Spleen (tissue), 11 donors: ENCODE measurements at regions not wholly inside any gene's neighbourhood (a gene's known extent, or its start where the extent isn't known, plus 50 kb on each side); places are given as distances from the start of the nearest gene placed in this dataset.

ENCODE experiments used
- DNase-seq: peaks from one replicate; pipeline ENCODE4 v3.0.0-alpha.2; 2020
- H3K27ac ChIP-seq, 8 donors: fragments of 200-600 bp; sonication (generic) in 7 of 8; 1 replicate in 4 of 8; 2 replicates in 4 of 8; pipeline versions ENCODE4 v1.5.0 to v1.8.0; 2016 to 2021; ENCODE audit warnings: inconsistent platforms in 4 of 8, mild to moderate bottlenecking in 4 of 8, moderate library complexity in 1 of 8
- H3K27me3 ChIP-seq, 7 donors: fragments of 200-600 bp; sonication (generic) in 6 of 7; replicated peaks in 1 of 7; 1 replicate in 4 of 7; 2 replicates in 3 of 7; pipeline versions ENCODE4 v1.5.0 to v1.8.0; 2016 to 2021; ENCODE audit warnings: inconsistent platforms in 3 of 7, mild to moderate bottlenecking in 1 of 7
- H3K36me3 ChIP-seq, 6 donors: fragments of 200-600 bp; sonication (generic) in 5 of 6; 1 replicate in 4 of 6; 2 replicates in 2 of 6; pipeline versions ENCODE4 v1.5.0 to v1.8.0; 2016 to 2021; ENCODE audit warnings: inconsistent platforms in 2 of 6
- H3K4me1 ChIP-seq, 6 donors: fragments of 200-600 bp; sonication (generic) in 5 of 6; 1 replicate in 3 of 6; 2 replicates in 3 of 6; pipeline versions ENCODE4 v1.5.0 to v1.8.0; 2016 to 2021; ENCODE audit warnings: inconsistent platforms in 3 of 6
- H3K4me3 ChIP-seq, 8 donors: fragments of 200-600 bp; sonication (generic) in 7 of 8; 1 replicate in 4 of 8; 2 replicates in 4 of 8; pipeline versions ENCODE4 v1.5.0 to v1.8.0; 2016 to 2021; ENCODE audit warnings: inconsistent platforms in 4 of 8, mild to moderate bottlenecking in 4 of 8, moderate library complexity in 2 of 8
- H3K9me3 ChIP-seq, 8 donors: fragments of 200-600 bp; sonication (generic) in 7 of 8; 1 replicate in 4 of 8; 2 replicates in 4 of 8; pipeline versions ENCODE4 v1.5.0 to v1.8.0; 2016 to 2021; ENCODE audit warnings: inconsistent platforms in 4 of 8
- CTCF ChIP-seq, 11 experiments: fragments of 200-600 bp in 7 of 11; fragments of 450-650 bp in 4 of 11; sonication (generic) in 4 of 11; IDR thresholded peaks in 8 of 11; conservative IDR thresholded peaks in 3 of 11; 1 replicate in 7 of 11; 2 replicates in 4 of 11; pipeline versions ENCODE4 v1.4.0 to v1.8.0; 2016 to 2021; ENCODE audit warnings: antibody characterized with exemption in 11 of 11, inconsistent platforms in 4 of 11, mild to moderate bottlenecking in 1 of 11
- POLR2A ChIP-seq, 3 donors: fragments of 450-650 bp; IDR thresholded peaks; one replicate each; pipeline ENCODE4 v1.5.1; 2017; ENCODE audit warnings: antibody characterized with exemption in 3 of 3, mild to moderate bottlenecking in 1 of 3
- POLR2AphosphoS5 ChIP-seq, 3 donors: sonication (generic); formaldehyde crosslinking; IDR thresholded peaks; one replicate each; pipeline ENCODE4 v1.5.1; 2017; ENCODE audit warnings: antibody characterized with exemption in 3 of 3
- whole genome bisulfite sequencing, 5 donors: extraction: QIAGEN DNeasy Blood & Tissue Kit in 3 of 5; methylation state at CpG; one replicate each; pipeline versions ENCODE4 v1.1.5 to v1.1.7; 2013 to 2018; 5-methylcytosine and 5-hydroxymethylcytosine counted together
- intact Hi-C: fragments of 100-400 bp; cut with DNase I; formaldehyde crosslinking; loops from one replicate; pipeline ENCODE4 v1.15.0; 2023; ENCODE audit warnings: low total_unique reads
- donor health status: healthy with polysubstance abuse.
- donor health status: DM: no; HTN: no; CAD: no; lungs with moderate emphysema.
- donor health status: DM: no; HTN: no; CAD: no.
- donor health status: Bipolar disorder and iron deficiency.
- donor health status: healthy.
- donor health status: DM: no; HTN: no; CAD: no.
- donor health status: DM: yes; HTN: yes; CAD: no.

GRCh38 chr5:145685417-145685816 is 149.7 kb downstream of the PRELID2 start:
- TF ChIP-seq CTCF (IDR thresholded peaks at IDR 0.05 in 8 of 11, conservative IDR thresholded peaks at IDR 0.05 in 3 of 11) (no peak), POLR2A (IDR thresholded peaks at IDR 0.05) (no peak), POLR2AphosphoS5 (IDR thresholded peaks at IDR 0.05) (no peak)
- H3K4me1 ChIP-seq: peaks cover 0 to 8% (median 0%) of the 10 kb centered on the region in 6 donors
- no peaks in the 10 kb centered on the region for H3K27me3 ChIP-seq
- no peaks in the 10 kb centered on the region for H3K9me3 ChIP-seq
- H3K27ac ChIP-seq: no peak overlapping the region
- intact Hi-C loops: loop anchor here (5.0 kb wide), 1 partner anchor 137 kb away; no protein-coding TSS in a partner anchor
- no peak overlapping the region for H3K4me3 ChIP-seq
- DNase-seq: no peak
- 93 to 100% (median 97%) methylated on average over 1 of the region's 1 CpG for WGBS, 5 donors
- no peaks in the 10 kb centered on the region for H3K36me3 ChIP-seq

- Histone ChIP-seq H3K4me3 (no peak overlapping the region), H3K27ac (no peak overlapping the region), H3K36me3 (no peaks in the 10 kb centered on the region), H3K4me1 (no peaks in the 10 kb centered on the region), H3K27me3 (no peaks in the 10 kb centered on the region), H3K9me3 (no peaks in the 10 kb centered on the region)
- TF ChIP-seq CTCF (IDR thresholded peaks at IDR 0.05 in 8 of 11, conservative IDR thresholded peaks at IDR 0.05 in 3 of 11) (no peak), POLR2AphosphoS5 (IDR thresholded peaks at IDR 0.05) (no peak)
- WGBS, 5 donors: 73 to 89% (median 79%) methylated on average over 2 of the region's 2 CpGs
- intact Hi-C loops: no loop called here
- no peak for DNase-seq
These were observed 151.7 kb downstream of the PRELID2 start for GRCh38 chr5:145683431-145683830.

GRCh38 chr5:145682197-145682899 is 152.8 kb downstream of the PRELID2 start:
- Histone ChIP-seq H3K27ac (no peak overlapping the region), H3K36me3 (no peaks in the 10 kb centered on the region), H3K4me1 (no peaks in the 10 kb centered on the region), H3K4me3 (no peak overlapping the region), H3K27me3 (no peaks in the 10 kb centered on the region), H3K9me3 (no peaks in the 10 kb centered on the region)
- intact Hi-C loops: no loop called here
- TF ChIP-seq POLR2A (IDR thresholded peaks at IDR 0.05) (no peak), POLR2AphosphoS5 (IDR thresholded peaks at IDR 0.05) (no peak), CTCF (IDR thresholded peaks at IDR 0.05 in 8 of 11, conservative IDR thresholded peaks at IDR 0.05 in 3 of 11) (no peak)
- WGBS, 5 donors: 84 to 93% (median 89%) methylated on average over 8 of the region's 8 CpGs
- no peak for DNase-seq

GRCh38 chr5:145681686-145682085 is 153.5 kb downstream of the PRELID2 start:
- no peak for DNase-seq
- H3K36me3 ChIP-seq: no peaks in the 10 kb centered on the region
- intact Hi-C loops: no loop called here
- H3K4me3 ChIP-seq: no peak overlapping the region
- no peak overlapping the region for H3K27ac ChIP-seq
- TF ChIP-seq POLR2A (IDR thresholded peaks at IDR 0.05) (no peak), CTCF (IDR thresholded peaks at IDR 0.05 in 8 of 11, conservative IDR thresholded peaks at IDR 0.05 in 3 of 11) (peak in 10 of 11 experiments; percentile 29 to 77 (median 66))
- H3K4me1 ChIP-seq: no peaks in the 10 kb centered on the region
- no peaks in the 10 kb centered on the region for H3K27me3 ChIP-seq
- no peaks in the 10 kb centered on the region for H3K9me3 ChIP-seq
